Activated T-helper 1 cell treated with anti-CD3 and anti-CD28 coated beads, Interleukin-2, amount 50 U/mL, for 16 hours (primary cell): ENCODE measurements at regions not wholly inside any gene's neighbourhood (a gene's known extent, or its start where the extent isn't known, plus 50 kb on each side); places are given as distances from the start of the nearest gene placed in this dataset.

Experiments
- DNase-seq, 2 donors: peaks; one replicate each; pipeline ENCODE4 v3.0.0-alpha.2; 2020; ENCODE audit warnings: low read depth in 1 of 2, low spot score in 1 of 2

GRCh38 chr10:43710772-43711471, 62.2 kb upstream of the ZNF32 start:
- no peak for DNase-seq

GRCh38 chr10:43708262-43708661, 59.6 kb upstream of the ZNF32 start:
- no peak for DNase-seq

GRCh38 chr10:43707770-43708169, 59.1 kb upstream of the ZNF32 start:
- DNase-seq, result no peak

- DNase-seq, result no peak
Observed at GRCh38 chr10:43706166-43706565, 57.5 kb upstream of the ZNF32 start.

- DNase-seq, result no peak
Observed at GRCh38 chr10:43703286-43703685, 54.6 kb upstream of the ZNF32 start.

GRCh38 chr10:43702936-43703281, 54.2 kb upstream of the ZNF32 start:
- no peak for DNase-seq

- no peak for DNase-seq
Observed at GRCh38 chr10:43702213-43702935, 53.7 kb upstream of the ZNF32 start.

- no peak for DNase-seq
Observed at GRCh38 chr10:43701295-43701694, 52.6 kb upstream of the ZNF32 start.

GRCh38 chr10:43700306-43700705, 51.6 kb upstream of the ZNF32 start:
- DNase-seq, result no peak

- no peak for DNase-seq
Observed at GRCh38 chr10:43699516-43699915, 50.8 kb upstream of the ZNF32 start.
